WI38 (cell line): ENCODE measurements at regions not wholly inside any gene's neighbourhood (a gene's known extent, or its start where the extent isn't known, plus 50 kb on each side); places are given as distances from the start of the nearest gene placed in this dataset.
"Not testable (repeated sequence)": the region's sequence is repeated elsewhere in the genome, so short reads cannot be mapped to it uniquely, and the experiment has no call there.

Experiments
- H3K4me3 ChIP-seq: 2 replicates; pipeline ENCODE4 v1.5.1; 2011; ENCODE audit warnings: low read depth, mild to moderate bottlenecking, control low read depth, low read length
- CTCF ChIP-seq: IDR thresholded peaks from 2 replicates; pipeline ENCODE4 v1.5.1; 2012; ENCODE audit warnings: low read depth, mild to moderate bottlenecking, control low read depth, low read length

DNA sequence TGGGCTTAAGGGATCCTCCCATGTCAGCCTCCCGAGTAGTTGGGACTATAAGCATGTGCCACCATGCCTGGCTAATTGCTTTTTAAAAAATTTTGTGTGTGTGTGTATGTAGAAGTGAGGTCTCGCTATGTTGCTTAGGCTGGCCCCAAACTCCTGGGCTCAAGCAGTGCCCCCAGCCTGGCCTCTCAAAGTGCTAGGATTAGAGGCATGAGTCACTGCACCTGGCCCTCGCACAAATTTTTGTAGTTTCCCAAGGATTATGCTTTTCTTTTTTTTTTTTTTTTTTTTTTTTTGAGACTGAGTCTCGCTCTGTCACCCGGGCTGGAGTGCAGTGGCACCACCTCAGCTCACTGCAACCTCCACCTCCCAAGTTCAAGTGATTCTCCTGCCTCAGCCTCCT lies 144.4 kb upstream of the HNRNPU start:
- TF ChIP-seq CTCF = no peak

GRCh38 chr1:245007852-245008251 lies 143.5 kb upstream of the HNRNPU start:
- no peak for TF ChIP-seq CTCF
- no peak overlapping the region for H3K4me3 ChIP-seq

More for the DNA sequence above, 144.4 kb upstream of the HNRNPU start:
- no peak overlapping the region for H3K4me3 ChIP-seq

DNA sequence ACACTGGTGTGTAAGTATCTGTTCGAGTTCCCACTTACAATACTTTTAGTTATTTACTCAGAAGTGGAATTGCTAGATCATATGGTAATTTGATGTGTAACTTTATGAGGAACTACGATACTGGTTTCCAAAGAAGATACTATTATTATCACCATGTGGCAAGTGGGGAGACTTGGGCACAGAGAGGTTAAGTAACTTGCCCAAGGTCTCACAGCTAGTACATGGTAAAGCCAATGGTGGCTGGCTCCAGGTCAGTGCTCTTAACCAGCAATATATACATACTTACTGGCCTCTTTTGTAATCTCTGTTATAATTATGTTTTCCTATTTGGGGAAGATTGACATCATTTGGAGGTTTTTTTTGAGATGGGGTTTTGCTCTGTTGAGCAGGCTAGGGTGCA lies 138.9 kb upstream of the HNRNPU start:
- TF ChIP-seq CTCF = no peak
- no peak overlapping the region for H3K4me3 ChIP-seq

DNA sequence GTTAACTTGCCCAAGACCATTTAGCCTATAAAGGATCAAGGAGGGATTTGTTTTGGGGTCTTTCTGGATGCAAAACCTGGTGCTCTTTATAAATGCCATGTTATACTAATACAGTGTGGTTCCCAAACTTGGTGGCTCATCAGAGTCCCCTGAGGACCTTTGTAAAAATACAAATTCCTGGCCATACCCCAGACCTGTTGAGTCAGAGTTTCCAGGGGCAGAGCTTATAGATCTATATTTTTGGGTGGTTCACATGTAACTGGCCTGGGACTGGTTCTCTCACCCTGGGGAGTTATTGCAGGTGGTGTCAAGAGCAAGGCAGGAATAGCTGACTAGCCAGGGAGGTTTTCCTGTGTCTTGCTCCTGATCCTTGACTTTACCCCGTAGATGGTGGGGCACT lies 136.9 kb upstream of the HNRNPU start:
- TF ChIP-seq CTCF = no peak

DNA sequence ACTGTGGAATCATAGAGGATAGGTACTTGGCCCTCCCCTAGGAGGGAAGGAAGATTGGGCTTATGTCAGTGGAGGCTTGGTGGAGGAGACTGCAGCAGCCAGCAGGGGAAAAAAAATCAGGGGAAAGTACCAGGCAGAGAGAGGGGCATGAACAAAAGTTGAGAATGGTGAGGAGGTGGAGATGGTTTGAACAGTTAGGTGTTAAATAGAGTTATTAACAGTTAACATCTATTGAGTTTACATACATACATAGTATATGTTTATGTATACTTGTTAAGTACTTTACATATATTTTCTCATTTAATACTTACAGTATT lies 136.5 kb upstream of the HNRNPU start:
- no peak for TF ChIP-seq CTCF
- no peak overlapping the region for H3K4me3 ChIP-seq

More for the DNA sequence above, 136.9 kb upstream of the HNRNPU start:
- H3K4me3 ChIP-seq = no peak overlapping the region

DNA sequence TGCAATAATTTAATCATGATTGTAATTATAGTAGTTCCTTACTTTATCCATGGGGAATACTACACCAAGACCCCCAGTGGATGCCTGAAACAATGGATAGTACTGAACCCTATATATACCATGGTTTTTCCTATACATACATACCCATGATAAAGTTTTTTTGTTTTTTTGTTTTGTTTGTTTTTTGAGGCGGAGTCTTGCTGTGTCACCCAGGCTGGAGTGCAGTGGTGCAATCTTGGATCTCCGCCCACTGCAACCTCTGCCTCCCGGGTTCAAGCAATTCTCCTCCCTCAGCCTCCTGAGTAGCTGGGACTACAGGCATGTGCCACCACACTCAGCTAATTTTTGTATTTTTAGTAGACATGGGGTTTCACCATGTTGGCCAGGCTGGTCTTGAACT lies 135.3 kb upstream of the HNRNPU start:
- H3K4me3 ChIP-seq = not testable (repeated sequence)

GRCh38 chr1:244998717-244999346 lies 134.5 kb upstream of the HNRNPU start:
- no peak for TF ChIP-seq CTCF
- H3K4me3 ChIP-seq = no peak overlapping the region

DNA sequence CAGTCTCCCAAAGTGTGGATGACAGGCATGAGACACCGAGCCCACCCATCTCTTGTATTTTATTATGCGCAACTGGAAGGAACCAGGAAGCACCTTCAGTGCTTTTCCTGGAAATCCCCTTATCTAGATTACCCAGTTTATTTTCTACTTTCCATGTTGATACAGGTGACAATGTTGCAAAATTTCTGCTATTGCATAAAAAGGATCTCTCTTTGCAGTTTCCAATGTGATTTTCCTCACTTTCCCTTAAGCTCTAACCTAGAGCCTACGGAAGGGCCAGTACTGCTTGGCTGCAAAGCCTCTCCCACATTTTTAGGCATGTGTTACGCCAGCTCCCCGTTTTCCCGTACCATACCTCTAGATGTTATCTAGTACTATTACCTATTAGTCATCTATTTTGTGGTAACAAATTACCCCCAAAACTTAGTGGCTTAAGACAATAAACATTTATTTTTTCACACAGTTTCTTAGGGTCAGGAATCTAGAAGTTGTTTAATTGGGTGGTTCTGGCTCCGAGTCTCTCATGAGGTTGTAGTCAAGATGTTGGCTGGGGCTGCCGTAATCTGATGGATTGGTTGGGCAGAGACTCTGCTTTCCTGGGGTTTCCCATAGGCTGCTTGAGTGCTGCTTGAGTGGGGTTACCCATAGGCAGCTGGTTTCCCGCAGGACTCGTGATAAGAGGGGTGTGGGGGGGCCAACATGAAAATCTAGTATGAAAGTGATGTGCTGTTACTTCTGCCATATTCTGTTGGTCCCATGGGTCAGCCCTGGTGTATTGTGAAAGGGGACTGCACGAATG lies 131.5 kb upstream of the HNRNPU start:
- no peak for TF ChIP-seq CTCF
- no peak overlapping the region for H3K4me3 ChIP-seq
